Ascending aorta (tissue), 2 donors: ENCODE measurements at regions not wholly inside any gene's neighbourhood (a gene's known extent, or its start where the extent isn't known, plus 50 kb on each side); places are given as distances from the start of the nearest gene placed in this dataset.

Experiments used
- DNase-seq, 2 donors: peaks; one replicate each; pipeline ENCODE4 v3.0.0-alpha.2; 2019; ENCODE audit warnings: low spot score in 2 of 2
- H3K27ac ChIP-seq, 2 donors: fragments of 200-600 bp; sonication (generic); one replicate each; pipeline ENCODE4 v1.5.1; 2016 to 2017; ENCODE audit warnings: mild to moderate bottlenecking in 1 of 2
- H3K27me3 ChIP-seq: fragments of 200-600 bp; sonication (generic); one replicate; pipeline ENCODE4 v1.5.1; 2017
- H3K36me3 ChIP-seq, 2 donors: fragments of 200-600 bp; sonication (generic); one replicate each; pipeline ENCODE4 v1.5.1; 2016
- H3K4me1 ChIP-seq, 2 donors: fragments of 200-600 bp; sonication (generic); one replicate each; pipeline ENCODE4 v1.5.1; 2016 to 2017; ENCODE audit warnings: mild to moderate bottlenecking in 1 of 2
- H3K4me3 ChIP-seq, 2 donors: fragments of 200-600 bp; sonication (generic); one replicate each; pipeline ENCODE4 v1.5.1; 2016 to 2017; ENCODE audit warnings: mild to moderate bottlenecking in 1 of 2
- H3K9me3 ChIP-seq, 2 donors: fragments of 200-600 bp; sonication (generic); one replicate each; pipeline ENCODE4 v1.5.1; 2016
- intact Hi-C: fragments of 100-400 bp; cut with DNase I; formaldehyde crosslinking; loops from one replicate; pipeline ENCODE4 v1.15.1; 2023
- TF ChIP-seq, protein P1 (sequence below), 3 experiments: fragments of 200-600 bp in 2 of 3; fragments of 450-650 bp in 1 of 3; sonication (generic) in 2 of 3; IDR thresholded peaks; one replicate each; pipeline ENCODE4 v1.5.1; 2016 to 2019; ENCODE audit warnings: antibody characterized with exemption in 3 of 3, mild to moderate bottlenecking in 1 of 3, moderate library complexity in 1 of 3

DNA sequence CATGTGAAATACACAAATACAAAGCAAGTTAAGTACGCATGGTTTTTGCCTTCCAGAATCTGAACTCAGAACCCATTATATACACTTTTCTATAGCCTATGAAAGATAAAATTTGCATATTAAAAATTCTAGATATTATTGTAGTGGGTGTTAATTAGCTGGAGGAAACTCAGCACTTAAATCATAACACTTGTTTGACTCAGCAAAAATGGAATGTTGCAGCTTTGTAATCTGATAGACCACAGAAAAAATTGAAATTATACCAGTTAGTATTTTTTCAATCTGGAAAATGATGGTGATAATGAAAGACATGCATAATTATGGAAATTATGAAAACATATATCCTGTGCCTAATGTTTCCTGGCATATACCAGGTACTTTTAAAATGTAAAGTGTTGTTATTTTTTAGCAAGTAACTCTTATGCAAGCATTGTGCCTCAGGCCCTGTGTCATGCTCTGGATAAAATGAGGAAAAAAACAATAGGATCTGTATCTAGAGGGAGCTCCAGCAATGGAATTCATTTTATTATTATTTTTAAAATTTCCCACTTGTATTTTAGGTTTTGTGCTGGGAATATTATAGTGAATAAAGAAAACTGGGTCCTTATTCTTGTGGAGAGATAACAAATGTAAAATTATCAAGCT, 490.4 kb upstream of the SEMA3A start:
- intact Hi-C loops, result no loop called here
- TF ChIP-seq, protein P1, sequence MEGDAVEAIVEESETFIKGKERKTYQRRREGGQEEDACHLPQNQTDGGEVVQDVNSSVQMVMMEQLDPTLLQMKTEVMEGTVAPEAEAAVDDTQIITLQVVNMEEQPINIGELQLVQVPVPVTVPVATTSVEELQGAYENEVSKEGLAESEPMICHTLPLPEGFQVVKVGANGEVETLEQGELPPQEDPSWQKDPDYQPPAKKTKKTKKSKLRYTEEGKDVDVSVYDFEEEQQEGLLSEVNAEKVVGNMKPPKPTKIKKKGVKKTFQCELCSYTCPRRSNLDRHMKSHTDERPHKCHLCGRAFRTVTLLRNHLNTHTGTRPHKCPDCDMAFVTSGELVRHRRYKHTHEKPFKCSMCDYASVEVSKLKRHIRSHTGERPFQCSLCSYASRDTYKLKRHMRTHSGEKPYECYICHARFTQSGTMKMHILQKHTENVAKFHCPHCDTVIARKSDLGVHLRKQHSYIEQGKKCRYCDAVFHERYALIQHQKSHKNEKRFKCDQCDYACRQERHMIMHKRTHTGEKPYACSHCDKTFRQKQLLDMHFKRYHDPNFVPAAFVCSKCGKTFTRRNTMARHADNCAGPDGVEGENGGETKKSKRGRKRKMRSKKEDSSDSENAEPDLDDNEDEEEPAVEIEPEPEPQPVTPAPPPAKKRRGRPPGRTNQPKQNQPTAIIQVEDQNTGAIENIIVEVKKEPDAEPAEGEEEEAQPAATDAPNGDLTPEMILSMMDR (IDR thresholded peaks at IDR 0.05), result no peak
- no peaks in the 10 kb centered on the region for H3K36me3 ChIP-seq

DNA sequence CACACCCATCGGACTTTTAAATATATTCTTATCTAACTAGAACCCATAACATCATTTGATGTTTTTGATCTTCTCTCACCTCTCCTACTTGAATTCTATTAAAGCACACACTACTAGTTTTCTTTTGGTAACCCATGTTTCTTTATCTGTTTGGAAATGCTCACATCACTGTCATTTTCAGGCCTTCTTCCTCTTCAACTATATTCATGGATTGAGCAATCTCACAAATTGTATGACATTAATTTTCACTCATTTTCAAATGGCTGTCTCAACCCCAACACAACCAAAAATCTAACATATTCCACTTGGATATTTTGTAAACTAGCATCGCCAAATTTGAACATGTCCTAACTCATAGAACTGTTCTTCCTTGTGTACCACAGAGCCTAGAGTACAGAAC, 488.0 kb upstream of the SEMA3A start:
- no peak overlapping the region for H3K4me3 ChIP-seq
- TF ChIP-seq, protein P1 (IDR thresholded peaks at IDR 0.05), result no peak
- no peaks in the 10 kb centered on the region for H3K9me3 ChIP-seq
- H3K27ac ChIP-seq, result no peak overlapping the region
- H3K4me1 ChIP-seq, result no peaks in the 10 kb centered on the region
- no peaks in the 10 kb centered on the region for H3K36me3 ChIP-seq
- DNase-seq, result no peak
- intact Hi-C loops, result no loop called here
- no peaks in the 10 kb centered on the region for H3K27me3 ChIP-seq

More for the DNA sequence above, 490.4 kb upstream of the SEMA3A start:
- H3K27me3 ChIP-seq, result no peaks in the 10 kb centered on the region
- no peaks in the 10 kb centered on the region for H3K4me1 ChIP-seq
- H3K4me3 ChIP-seq, result no peak overlapping the region
- H3K9me3 ChIP-seq, result no peaks in the 10 kb centered on the region
- H3K27ac ChIP-seq, result no peak overlapping the region
- DNase-seq, result no peak

DNA sequence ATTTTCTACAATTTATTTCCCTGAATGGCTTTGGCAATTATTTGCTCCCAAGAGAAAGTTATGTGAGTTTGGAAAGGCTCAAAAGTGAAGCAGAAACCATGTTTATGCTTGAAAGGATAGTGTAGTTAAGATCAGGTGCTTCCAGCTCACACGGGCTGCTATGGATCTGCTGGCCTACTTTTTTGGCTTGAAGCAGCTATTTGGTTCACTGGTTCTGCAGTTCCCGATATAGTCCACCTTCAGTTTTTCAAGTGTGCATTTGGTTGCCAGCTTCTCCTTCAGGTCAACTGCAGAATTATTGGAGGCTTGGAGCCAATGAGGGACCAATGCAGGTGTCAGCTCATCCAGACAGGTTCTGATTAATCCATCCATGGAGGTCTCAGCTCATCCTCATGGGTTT, 484.3 kb upstream of the SEMA3A start:
- DNase-seq, result no peak
- H3K27me3 ChIP-seq, result no peaks in the 10 kb centered on the region
- no peak overlapping the region for H3K4me3 ChIP-seq
- intact Hi-C loops, result no loop called here
- H3K27ac ChIP-seq, result no peak overlapping the region
- H3K36me3 ChIP-seq, result no peaks in the 10 kb centered on the region
- no peaks in the 10 kb centered on the region for H3K9me3 ChIP-seq
- H3K4me1 ChIP-seq, result peaks cover 0 to 3% of the 10 kb centered on the region in 2 donors
- TF ChIP-seq, protein P1 (IDR thresholded peaks at IDR 0.05), result no peak

DNA sequence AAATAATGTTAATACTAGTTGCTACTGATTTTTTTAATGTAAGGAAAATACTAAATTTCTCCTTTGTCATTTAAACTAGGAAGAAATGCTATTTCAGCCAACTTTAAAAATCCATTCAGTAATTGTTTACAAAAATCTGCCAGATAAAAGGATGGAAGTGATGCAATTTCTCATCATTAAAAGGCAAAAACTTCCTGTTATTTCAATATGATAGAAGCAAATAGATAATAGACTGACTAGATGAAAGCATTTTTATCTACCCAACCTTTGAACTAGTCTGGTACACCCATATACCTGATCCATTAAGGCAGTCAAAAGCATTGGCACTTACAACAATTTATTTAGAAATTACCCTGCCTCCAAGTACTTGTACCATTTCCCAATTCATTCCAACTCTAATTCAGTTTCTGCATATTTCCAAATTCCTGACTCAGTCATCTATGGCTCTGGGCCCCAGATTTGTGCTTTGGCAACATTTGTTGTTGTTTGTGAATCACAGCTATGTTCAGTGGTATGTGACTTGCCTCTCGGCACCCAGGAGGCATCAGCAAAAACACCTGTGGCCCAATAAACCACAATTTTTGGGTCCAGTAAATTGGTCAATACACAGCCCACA, 482.6 kb upstream of the SEMA3A start:
- TF ChIP-seq, protein P1 (IDR thresholded peaks at IDR 0.05), result no peak
- H3K27ac ChIP-seq, result no peak overlapping the region
- H3K36me3 ChIP-seq, result no peaks in the 10 kb centered on the region
- H3K27me3 ChIP-seq, result no peaks in the 10 kb centered on the region
- H3K4me1 ChIP-seq, result peaks cover 0 to 10% of the 10 kb centered on the region in 2 donors
- H3K9me3 ChIP-seq, result no peaks in the 10 kb centered on the region
- no peak for DNase-seq
- intact Hi-C loops, result no loop called here
- H3K4me3 ChIP-seq, result no peak overlapping the region

DNA sequence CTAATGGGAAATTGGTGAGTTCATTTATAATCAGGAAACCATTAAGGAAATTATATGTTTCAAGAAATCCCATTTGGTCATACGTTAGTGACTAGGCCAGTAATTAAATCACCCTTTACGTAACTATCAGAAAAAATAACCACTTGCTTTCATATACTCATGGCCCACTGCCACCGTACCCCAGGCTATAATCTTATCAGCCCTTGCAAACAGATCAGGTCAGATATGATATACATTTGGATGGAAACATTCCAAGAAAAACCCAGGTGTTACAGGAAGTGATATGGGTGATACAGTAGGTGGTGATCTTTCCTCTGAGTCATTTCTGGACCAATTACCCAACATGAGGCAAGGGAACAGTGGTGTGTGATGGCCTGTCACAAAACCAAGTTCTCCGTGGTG, 481.0 kb upstream of the SEMA3A start:
- Histone ChIP-seq H3K9me3 (no peaks in the 10 kb centered on the region), H3K4me3 (no peak overlapping the region), H3K27me3 (no peaks in the 10 kb centered on the region), H3K27ac (no peak overlapping the region), H3K36me3 (no peaks in the 10 kb centered on the region), H3K4me1 (peaks cover 0 to 10% of the 10 kb centered on the region in 2 donors)
- TF ChIP-seq, protein P1 (IDR thresholded peaks at IDR 0.05), result no peak
- intact Hi-C loops, result no loop called here
- no peak for DNase-seq
